ENCODE measurements at regions not wholly inside any gene's neighbourhood (a gene's known extent, or its start where the extent isn't known, plus 50 kb on each side); places are given as distances from the start of the nearest gene placed in this dataset.

DNA sequence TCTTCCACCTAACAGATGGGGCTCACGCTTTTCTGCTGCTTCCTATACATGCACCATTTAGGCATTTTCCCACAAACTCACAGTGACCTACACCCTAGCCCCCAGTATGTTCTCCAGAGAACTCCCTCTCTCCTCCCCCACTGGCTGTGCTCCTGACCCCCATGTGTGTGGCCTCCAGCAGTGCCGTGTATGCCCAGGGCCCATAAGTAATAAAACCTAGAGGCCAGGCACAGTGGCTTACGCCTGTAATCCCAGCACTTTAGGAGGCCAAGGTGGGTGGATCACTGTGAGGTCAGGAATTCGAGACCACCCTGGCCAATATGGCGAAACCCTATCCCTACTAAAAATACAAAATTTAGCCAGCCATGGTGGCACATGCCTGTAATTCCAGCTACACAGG, 54.7 kb upstream of the NXT1 start:
- TF ChIP-seq, protein P1, sequence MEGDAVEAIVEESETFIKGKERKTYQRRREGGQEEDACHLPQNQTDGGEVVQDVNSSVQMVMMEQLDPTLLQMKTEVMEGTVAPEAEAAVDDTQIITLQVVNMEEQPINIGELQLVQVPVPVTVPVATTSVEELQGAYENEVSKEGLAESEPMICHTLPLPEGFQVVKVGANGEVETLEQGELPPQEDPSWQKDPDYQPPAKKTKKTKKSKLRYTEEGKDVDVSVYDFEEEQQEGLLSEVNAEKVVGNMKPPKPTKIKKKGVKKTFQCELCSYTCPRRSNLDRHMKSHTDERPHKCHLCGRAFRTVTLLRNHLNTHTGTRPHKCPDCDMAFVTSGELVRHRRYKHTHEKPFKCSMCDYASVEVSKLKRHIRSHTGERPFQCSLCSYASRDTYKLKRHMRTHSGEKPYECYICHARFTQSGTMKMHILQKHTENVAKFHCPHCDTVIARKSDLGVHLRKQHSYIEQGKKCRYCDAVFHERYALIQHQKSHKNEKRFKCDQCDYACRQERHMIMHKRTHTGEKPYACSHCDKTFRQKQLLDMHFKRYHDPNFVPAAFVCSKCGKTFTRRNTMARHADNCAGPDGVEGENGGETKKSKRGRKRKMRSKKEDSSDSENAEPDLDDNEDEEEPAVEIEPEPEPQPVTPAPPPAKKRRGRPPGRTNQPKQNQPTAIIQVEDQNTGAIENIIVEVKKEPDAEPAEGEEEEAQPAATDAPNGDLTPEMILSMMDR (IDR thresholded peaks at IDR 0.05) = no peak
- TF ChIP-seq POLR2A (IDR thresholded peaks at IDR 0.05) = no peak

Measured in heart left ventricle (tissue), 13 donors.